Ovary (tissue), 7 donors: ENCODE measurements at regions not wholly inside any gene's neighbourhood (a gene's known extent, or its start where the extent isn't known, plus 50 kb on each side); places are given as distances from the start of the nearest gene placed in this dataset.

ENCODE experiments used
- DNase-seq, 5 donors: peaks; one replicate each; pipeline ENCODE4 v3.0.0-alpha.2; 2019 to 2020
- H3K27ac ChIP-seq, 2 donors: fragments of 200-600 bp; one replicate each; pipeline versions ENCODE4 v1.5.1 to v1.8.0; 2019 to 2022
- H3K27me3 ChIP-seq: fragments of 200-600 bp; one replicate; pipeline ENCODE4 v1.8.0; 2022
- H3K36me3 ChIP-seq: fragments of 200-600 bp; sonication (generic); one replicate; pipeline ENCODE4 v1.5.1; 2019
- H3K4me1 ChIP-seq: one replicate; pipeline ENCODE4 v1.8.1; 2013; ENCODE audit warnings: mild to moderate bottlenecking, moderate library complexity; ENCODE audit not compliant: insufficient read depth
- H3K4me3 ChIP-seq: fragments of 200-600 bp; sonication (generic); one replicate; pipeline ENCODE4 v1.5.1; 2017
- H3K9me3 ChIP-seq, 2 donors: fragments of 200-600 bp in 1 of 2; sonication (generic) in 1 of 2; one replicate each; pipeline versions ENCODE4 v1.5.1 to v1.8.1; 2013 to 2019; ENCODE audit warnings: mild to moderate bottlenecking in 1 of 2, moderate library complexity in 1 of 2
- EP300 ChIP-seq: sonication (generic); formaldehyde crosslinking; IDR thresholded peaks from one replicate; pipeline ENCODE4 v1.6.1; 2017; ENCODE audit warnings: antibody characterized with exemption
- POLR2A ChIP-seq: fragments of 450-650 bp; IDR thresholded peaks from one replicate; pipeline ENCODE4 v1.6.1; 2017; ENCODE audit warnings: antibody characterized with exemption, mild to moderate bottlenecking, moderate library complexity
- WGBS, 3 donors: extraction: QIAGEN DNeasy Blood & Tissue Kit in 1 of 3; methylation state at CpG; one replicate each; pipeline versions ENCODE4 v1.1.5 to v1.1.7; 2013 to 2017; 5-methylcytosine and 5-hydroxymethylcytosine counted together
- intact Hi-C, 4 donors: fragments of 100-400 bp; cut with DNase I; formaldehyde crosslinking; loops; one replicate each; pipeline versions ENCODE4 v1.11.0 to v1.15.1; 2022 to 2023
- TF ChIP-seq, protein P1 (sequence below), 3 donors: fragments of 450-650 bp in 2 of 3; fragments of 200-600 bp in 1 of 3; IDR thresholded peaks; one replicate each; pipeline versions ENCODE4 v1.5.1 to v1.8.0; 2016 to 2022; ENCODE audit warnings: antibody characterized with exemption in 3 of 3, mild to moderate bottlenecking in 1 of 3
- donor health status: DM: no; HTN: no; CAD: no; lungs with moderate emphysema.
- donor health status: DM: no; HTN: no; CAD: no.
- donor health status: Bipolar disorder and iron deficiency.
- donor health status: DM: no; HTN: no; CAD: no.
- donor health status: DM: yes; HTN: yes; CAD: no.

DNA sequence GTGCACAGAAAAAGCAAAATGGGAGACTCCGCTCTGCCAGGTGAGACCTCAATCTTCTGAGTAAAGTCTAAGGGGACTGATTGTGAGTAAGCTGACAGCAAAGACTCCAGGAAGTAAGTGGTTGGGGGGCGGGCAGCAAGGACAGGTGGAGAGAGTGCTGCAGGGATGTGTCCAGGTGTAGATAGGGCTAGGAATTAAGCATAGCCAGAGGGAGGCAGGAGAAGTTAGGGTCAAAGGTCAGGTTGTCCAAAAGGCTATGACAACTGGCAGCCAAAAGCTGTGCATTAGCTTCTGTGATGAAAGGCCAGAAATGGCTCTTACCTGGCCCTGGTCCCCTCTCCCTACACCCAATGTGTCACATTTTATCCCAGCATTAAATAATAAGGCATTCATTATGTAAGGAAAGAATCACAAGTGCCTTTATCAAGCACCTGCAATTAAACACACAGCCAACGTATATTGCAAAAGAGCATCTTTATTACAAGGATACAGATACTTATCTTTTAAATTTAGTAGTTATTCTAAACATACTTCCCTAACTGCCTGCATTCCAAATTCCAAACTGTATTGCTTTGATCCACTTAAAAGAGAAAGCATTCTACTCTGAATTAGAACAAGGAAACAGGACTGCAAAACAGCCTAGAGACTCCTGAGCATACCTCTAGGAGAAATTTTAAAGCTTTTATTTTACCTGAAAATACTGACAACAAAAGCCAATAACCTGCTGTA is 247.9 kb downstream of the IRS1 start:
- Histone ChIP-seq H3K4me3 (no peak overlapping the region), H3K9me3 (no peaks in the 10 kb centered on the region), H3K27me3 (no peaks in the 10 kb centered on the region), H3K27ac (no peak overlapping the region), H3K4me1 (no peaks in the 10 kb centered on the region), H3K36me3 (no peaks in the 10 kb centered on the region)
- intact Hi-C loops = no loop called here
- no peak for DNase-seq
- WGBS, 3 donors = 83 to 94% (median 92%) methylated on average over 3 of the region's 3 CpGs
- TF ChIP-seq, protein P1, sequence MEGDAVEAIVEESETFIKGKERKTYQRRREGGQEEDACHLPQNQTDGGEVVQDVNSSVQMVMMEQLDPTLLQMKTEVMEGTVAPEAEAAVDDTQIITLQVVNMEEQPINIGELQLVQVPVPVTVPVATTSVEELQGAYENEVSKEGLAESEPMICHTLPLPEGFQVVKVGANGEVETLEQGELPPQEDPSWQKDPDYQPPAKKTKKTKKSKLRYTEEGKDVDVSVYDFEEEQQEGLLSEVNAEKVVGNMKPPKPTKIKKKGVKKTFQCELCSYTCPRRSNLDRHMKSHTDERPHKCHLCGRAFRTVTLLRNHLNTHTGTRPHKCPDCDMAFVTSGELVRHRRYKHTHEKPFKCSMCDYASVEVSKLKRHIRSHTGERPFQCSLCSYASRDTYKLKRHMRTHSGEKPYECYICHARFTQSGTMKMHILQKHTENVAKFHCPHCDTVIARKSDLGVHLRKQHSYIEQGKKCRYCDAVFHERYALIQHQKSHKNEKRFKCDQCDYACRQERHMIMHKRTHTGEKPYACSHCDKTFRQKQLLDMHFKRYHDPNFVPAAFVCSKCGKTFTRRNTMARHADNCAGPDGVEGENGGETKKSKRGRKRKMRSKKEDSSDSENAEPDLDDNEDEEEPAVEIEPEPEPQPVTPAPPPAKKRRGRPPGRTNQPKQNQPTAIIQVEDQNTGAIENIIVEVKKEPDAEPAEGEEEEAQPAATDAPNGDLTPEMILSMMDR (IDR thresholded peaks at IDR 0.05) = no peak
- TF ChIP-seq EP300 = no peak
- no peak for TF ChIP-seq POLR2A

DNA sequence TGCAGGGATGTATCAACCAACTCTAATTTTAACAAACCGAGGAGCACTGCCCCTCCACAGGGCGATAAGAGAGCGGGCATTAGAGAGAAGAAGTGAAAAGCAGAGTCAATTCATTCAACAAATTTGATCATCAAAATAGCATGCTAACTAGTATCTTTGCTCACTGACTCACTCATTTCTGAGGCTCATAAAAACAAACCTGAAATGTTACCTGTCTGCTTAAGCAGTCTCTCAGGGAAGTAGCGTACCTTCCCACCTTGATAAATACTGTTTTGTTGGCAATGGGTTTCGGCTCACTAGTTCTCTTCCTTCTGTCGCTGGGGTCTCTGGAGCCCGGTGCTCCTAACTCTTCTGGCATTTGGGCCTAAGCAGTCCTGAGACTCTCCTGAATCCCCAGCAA is 248.8 kb downstream of the IRS1 start:
- H3K4me3 ChIP-seq = no peak overlapping the region
- TF ChIP-seq POLR2A (no peak), EP300 (no peak)
- TF ChIP-seq, protein P1 (IDR thresholded peaks at IDR 0.05) = no peak
- no peaks in the 10 kb centered on the region for H3K9me3 ChIP-seq
- H3K36me3 ChIP-seq = no peaks in the 10 kb centered on the region
- H3K27me3 ChIP-seq = no peaks in the 10 kb centered on the region
- no peaks in the 10 kb centered on the region for H3K4me1 ChIP-seq
- DNase-seq = no peak
- WGBS, 3 donors = 91 to 97% (median 97%) methylated on average over 7 of the region's 7 CpGs
- no peak overlapping the region for H3K27ac ChIP-seq
- intact Hi-C loops = no loop called here

DNA sequence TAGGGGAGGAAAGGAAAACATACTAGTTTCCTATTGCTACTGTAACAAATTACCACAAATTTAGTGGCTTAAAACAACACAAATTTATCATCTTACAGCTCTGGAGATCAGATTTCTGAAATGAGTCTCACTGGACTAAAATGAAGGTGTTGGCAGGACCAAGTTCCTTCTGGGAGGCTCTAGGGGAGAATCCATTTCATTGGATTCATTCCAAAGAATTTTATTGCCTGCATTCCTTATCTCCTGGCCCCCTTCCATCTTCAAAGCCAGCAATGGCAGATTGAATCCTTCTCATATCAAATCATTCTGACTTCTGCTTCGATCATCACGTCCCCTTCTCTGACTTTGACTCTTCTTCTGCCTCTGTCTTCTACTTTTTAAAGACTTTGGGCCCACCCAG is 250.9 kb downstream of the IRS1 start:
- 39 to 43% (median 40%) methylated on average over 2 of the region's 2 CpGs for WGBS, 3 donors
- intact Hi-C loops = no loop called here
- Histone ChIP-seq H3K9me3 (no peaks in the 10 kb centered on the region), H3K36me3 (no peaks in the 10 kb centered on the region), H3K27me3 (no peaks in the 10 kb centered on the region), H3K4me1 (no peaks in the 10 kb centered on the region), H3K4me3 (no peak overlapping the region), H3K27ac (no peak overlapping the region)
- DNase-seq = no peak
- TF ChIP-seq EP300 = no peak

DNA sequence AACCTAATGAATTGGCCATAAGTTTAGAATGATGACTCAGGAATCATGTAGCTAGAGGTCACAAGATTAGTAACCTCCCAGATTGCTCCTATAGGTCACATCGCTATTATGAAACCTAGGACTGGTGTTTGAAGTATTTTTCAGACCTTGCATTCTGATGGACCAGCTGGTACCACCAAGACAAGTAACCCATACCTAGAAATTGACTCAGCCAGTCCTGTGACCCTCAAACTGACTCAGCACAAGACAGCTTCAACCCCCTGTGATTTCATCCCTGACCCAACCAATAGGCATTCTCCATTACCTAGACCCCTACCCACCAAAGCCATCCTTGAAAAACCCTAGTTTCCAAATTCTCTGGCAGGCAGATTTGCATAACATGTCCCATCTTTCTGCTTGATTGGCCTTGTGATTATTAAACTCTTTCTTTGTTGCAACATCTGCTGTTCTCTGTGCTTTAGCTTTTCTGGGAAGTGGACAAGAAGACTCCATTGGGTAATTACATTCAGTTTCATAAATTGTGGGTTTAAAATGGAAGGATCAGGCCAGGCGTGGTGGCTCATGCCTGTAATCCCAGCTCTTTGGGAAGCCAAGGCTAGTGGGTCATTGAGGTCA is 254.9 kb downstream of the IRS1 start:
- 85 to 91% (median 91%) methylated on average over 2 of the region's 2 CpGs for WGBS, 3 donors
- no peak for DNase-seq
- intact Hi-C loops = no loop called here
- H3K27ac ChIP-seq = no peak overlapping the region
- no peaks in the 10 kb centered on the region for H3K27me3 ChIP-seq
- no peaks in the 10 kb centered on the region for H3K4me1 ChIP-seq
- no peak for TF ChIP-seq POLR2A
- TF ChIP-seq, protein P1 (IDR thresholded peaks at IDR 0.05) = no peak
- no peak for TF ChIP-seq EP300
- no peaks in the 10 kb centered on the region for H3K36me3 ChIP-seq
- H3K4me3 ChIP-seq = no peak overlapping the region
- H3K9me3 ChIP-seq = no peaks in the 10 kb centered on the region
